ENCODE measurements at regions not wholly inside any gene's neighbourhood (a gene's known extent, or its start where the extent isn't known, plus 50 kb on each side); places are given as distances from the start of the nearest gene placed in this dataset.

- no peak for TF ChIP-seq CTCF (IDR thresholded peaks at IDR 0.05; ENCODE audit: control extremely low read depth, extremely low read depth)
- H3K4me3 ChIP-seq: no peak overlapping the region
- ATAC-seq (ENCODE audit: insufficient read depth, low FRiP score) (no peak), DNase-seq (no peak)
- H3K4me1 ChIP-seq (ENCODE audit: control insufficient read depth in 5 of 5, insufficient read depth in 5 of 5, low read length in 5 of 5): peaks cover 0 to 3% (median 0%) of the 10 kb centered on the region in 5 donors
- H3K27ac ChIP-seq (ENCODE audit: low read depth in 1 of 2, low read length in 1 of 2): no peak overlapping the region
- H3K9ac ChIP-seq (ENCODE audit: insufficient read depth in 1 of 2, low read length in 2 of 2): no peak overlapping the region
- peaks cover 0 to 4% (median 0%) of the 10 kb centered on the region in 4 donors for H3K9me3 ChIP-seq (ENCODE audit: control insufficient read depth in 4 of 4, insufficient read depth in 3 of 4, low read length in 3 of 4)
- H3K27me3 ChIP-seq (ENCODE audit: control insufficient read depth in 3 of 3, insufficient read depth in 3 of 3, low read length in 2 of 3): no peaks in the 10 kb centered on the region
- H3K36me3 ChIP-seq (ENCODE audit: control insufficient read depth in 4 of 4, insufficient read depth in 4 of 4, low read length in 4 of 4): no peaks in the 10 kb centered on the region
- WGBS, 2 donors: 78 to 87% methylated on average over 2 of the region's 2 CpGs
These were observed 539.3 kb downstream of the MTRR start for GRCh38 chr5:8408258-8408657.

DNA sequence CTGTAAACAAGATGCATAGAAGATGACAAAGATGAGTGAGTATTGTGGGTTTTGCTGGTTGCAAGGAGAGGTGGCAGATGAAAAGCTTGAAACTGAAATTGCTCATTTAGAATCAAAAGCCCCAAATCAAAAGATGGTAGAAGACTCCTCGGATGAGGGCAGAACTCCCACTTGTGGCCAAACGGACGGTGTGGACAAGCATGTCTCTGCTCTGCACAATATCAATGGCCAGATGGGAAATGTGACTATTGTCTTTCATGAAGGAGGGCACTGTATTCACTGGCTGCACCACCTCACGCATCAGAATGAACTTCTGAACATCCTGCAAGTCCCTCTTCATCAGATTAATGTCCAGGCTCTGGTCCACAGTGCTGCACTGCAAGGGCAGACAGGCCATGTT is 541.7 kb downstream of the MTRR start:
- Histone ChIP-seq H3K9ac (ENCODE audit: insufficient read depth in 1 of 2, low read length in 2 of 2) (no peak overlapping the region), H3K27ac (ENCODE audit: low read depth in 1 of 2, low read length in 1 of 2) (no peak overlapping the region), H3K4me1 (ENCODE audit: control insufficient read depth in 5 of 5, insufficient read depth in 5 of 5, low read length in 5 of 5) (peaks cover 0 to 3% (median 0%) of the 10 kb centered on the region in 5 donors), H3K9me3 (ENCODE audit: control insufficient read depth in 4 of 4, insufficient read depth in 3 of 4, low read length in 3 of 4) (peaks cover 0 to 2% (median 0%) of the 10 kb centered on the region in 4 donors), H3K27me3 (ENCODE audit: control insufficient read depth in 3 of 3, insufficient read depth in 3 of 3, low read length in 2 of 3) (no peaks in the 10 kb centered on the region), H3K36me3 (ENCODE audit: control insufficient read depth in 4 of 4, insufficient read depth in 4 of 4, low read length in 4 of 4) (no peaks in the 10 kb centered on the region), H3K4me3 (no peak overlapping the region)
- WGBS, 2 donors: 77 to 89% methylated on average over 4 of the region's 4 CpGs
- no peak for DNase-seq
- ATAC-seq (ENCODE audit: insufficient read depth, low FRiP score): no peak
- no peak for TF ChIP-seq CTCF (IDR thresholded peaks at IDR 0.05; ENCODE audit: control extremely low read depth, extremely low read depth)

GRCh38 chr5:8413975-8414374 is 545.0 kb downstream of the MTRR start:
- ATAC-seq (ENCODE audit: insufficient read depth, low FRiP score) (no peak), DNase-seq (no peak)
- Histone ChIP-seq H3K4me3 (no peak overlapping the region), H3K27ac (ENCODE audit: low read depth in 1 of 2, low read length in 1 of 2) (no peak overlapping the region), H3K4me1 (ENCODE audit: control insufficient read depth in 5 of 5, insufficient read depth in 5 of 5, low read length in 5 of 5) (peaks cover 0 to 7% (median 0%) of the 10 kb centered on the region in 5 donors), H3K9ac (ENCODE audit: insufficient read depth in 1 of 2, low read length in 2 of 2) (no peak overlapping the region), H3K36me3 (ENCODE audit: control insufficient read depth in 4 of 4, insufficient read depth in 4 of 4, low read length in 4 of 4) (no peaks in the 10 kb centered on the region), H3K27me3 (ENCODE audit: control insufficient read depth in 3 of 3, insufficient read depth in 3 of 3, low read length in 2 of 3) (no peaks in the 10 kb centered on the region), H3K9me3 (ENCODE audit: control insufficient read depth in 4 of 4, insufficient read depth in 3 of 4, low read length in 3 of 4) (peaks cover 0 to 4% (median 0%) of the 10 kb centered on the region in 4 donors)
- 71 to 88% methylated on average over 7 of the region's 7 CpGs for WGBS, 2 donors
- TF ChIP-seq CTCF (IDR thresholded peaks at IDR 0.05; ENCODE audit: control extremely low read depth, extremely low read depth): no peak

Data from lung (tissue), 11 donors.